ENCODE measurements at regions not wholly inside any gene's neighbourhood (a gene's known extent, or its start where the extent isn't known, plus 50 kb on each side); places are given as distances from the start of the nearest gene placed in this dataset.
"Not testable (repeated sequence)": the region's sequence is repeated elsewhere in the genome, so short reads cannot be mapped to it uniquely, and the experiment has no call there.

GRCh38 chr7:89687211-89687610, 467.1 kb upstream of the STEAP1 start:
- no peak for DNase-seq
- Mint-ChIP-seq H3K27ac (no peak overlapping the region), H3K4me1 (no peaks in the 10 kb centered on the region), H3K27me3 (no peaks in the 10 kb centered on the region), H3K9me3 (peaks cover 3% of the 10 kb centered on the region), H3K4me3 (no peak overlapping the region), H3K36me3 (ENCODE audit: low read depth) (no peaks in the 10 kb centered on the region)
- intact Hi-C loops (cut with micrococcal nuclease) = no loop called here
- ATAC-seq (ENCODE audit: low read depth) = no peak
- TF ChIP-seq, protein P1, sequence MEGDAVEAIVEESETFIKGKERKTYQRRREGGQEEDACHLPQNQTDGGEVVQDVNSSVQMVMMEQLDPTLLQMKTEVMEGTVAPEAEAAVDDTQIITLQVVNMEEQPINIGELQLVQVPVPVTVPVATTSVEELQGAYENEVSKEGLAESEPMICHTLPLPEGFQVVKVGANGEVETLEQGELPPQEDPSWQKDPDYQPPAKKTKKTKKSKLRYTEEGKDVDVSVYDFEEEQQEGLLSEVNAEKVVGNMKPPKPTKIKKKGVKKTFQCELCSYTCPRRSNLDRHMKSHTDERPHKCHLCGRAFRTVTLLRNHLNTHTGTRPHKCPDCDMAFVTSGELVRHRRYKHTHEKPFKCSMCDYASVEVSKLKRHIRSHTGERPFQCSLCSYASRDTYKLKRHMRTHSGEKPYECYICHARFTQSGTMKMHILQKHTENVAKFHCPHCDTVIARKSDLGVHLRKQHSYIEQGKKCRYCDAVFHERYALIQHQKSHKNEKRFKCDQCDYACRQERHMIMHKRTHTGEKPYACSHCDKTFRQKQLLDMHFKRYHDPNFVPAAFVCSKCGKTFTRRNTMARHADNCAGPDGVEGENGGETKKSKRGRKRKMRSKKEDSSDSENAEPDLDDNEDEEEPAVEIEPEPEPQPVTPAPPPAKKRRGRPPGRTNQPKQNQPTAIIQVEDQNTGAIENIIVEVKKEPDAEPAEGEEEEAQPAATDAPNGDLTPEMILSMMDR (IDR thresholded peaks at IDR 0.05) = no peak
- ChIA-PET POLR2A (no interaction called here), CTCF (no interaction called here)

GRCh38 chr7:89695241-89695640, 459.0 kb upstream of the STEAP1 start:
- TF ChIP-seq, protein P1 (IDR thresholded peaks at IDR 0.05) = no peak
- Mint-ChIP-seq H3K9me3 (peaks cover 18% of the 10 kb centered on the region), H3K4me1 (no peaks in the 10 kb centered on the region), H3K27me3 (no peaks in the 10 kb centered on the region), H3K4me3 (no peak overlapping the region), H3K36me3 (ENCODE audit: low read depth) (no peaks in the 10 kb centered on the region), H3K27ac (no peak overlapping the region)
- DNase-seq (no peak), ATAC-seq (ENCODE audit: low read depth) (no peak)
- ChIA-PET CTCF (no interaction called here), POLR2A (no interaction called here)
- intact Hi-C loops (cut with micrococcal nuclease) = no loop called here

GRCh38 chr7:89714131-89714530, 440.1 kb upstream of the STEAP1 start:
- peaks cover 6% of the 10 kb centered on the region for H3K9me3 Mint-ChIP-seq
- H3K27ac Mint-ChIP-seq = no peak overlapping the region
- no peak overlapping the region for H3K4me3 Mint-ChIP-seq
- CTCF ChIA-PET = no interaction called here
- ATAC-seq (ENCODE audit: low read depth) = no peak
- H3K27me3 Mint-ChIP-seq = no peaks in the 10 kb centered on the region
- POLR2A ChIA-PET = no interaction called here
- TF ChIP-seq, protein P1 (IDR thresholded peaks at IDR 0.05) = no peak
- no peaks in the 10 kb centered on the region for H3K4me1 Mint-ChIP-seq
- no peaks in the 10 kb centered on the region for H3K36me3 Mint-ChIP-seq (ENCODE audit: low read depth)
- DNase-seq = no peak
- intact Hi-C loops (cut with micrococcal nuclease) = no loop called here

GRCh38 chr7:89718941-89719340, 435.3 kb upstream of the STEAP1 start:
- H3K36me3 Mint-ChIP-seq (ENCODE audit: low read depth); intact Hi-C loops (cut with micrococcal nuclease); ATAC-seq (ENCODE audit: low read depth); CTCF ChIA-PET; H3K4me1 Mint-ChIP-seq; POLR2A ChIA-PET; DNase-seq; H3K9me3 Mint-ChIP-seq; H3K27ac Mint-ChIP-seq; H3K27me3 Mint-ChIP-seq; H3K4me3 Mint-ChIP-seq: not testable (repeated sequence)

GRCh38 chr7:89728481-89728880, 425.8 kb upstream of the STEAP1 start:
- ChIA-PET POLR2A (no interaction called here), CTCF (no interaction called here)
- H3K27ac Mint-ChIP-seq = no peak overlapping the region
- H3K27me3 Mint-ChIP-seq = no peaks in the 10 kb centered on the region
- H3K36me3 Mint-ChIP-seq (ENCODE audit: low read depth) = no peaks in the 10 kb centered on the region
- intact Hi-C loops (cut with micrococcal nuclease) = no loop called here
- DNase-seq (no peak), ATAC-seq (ENCODE audit: low read depth) (no peak)
- TF ChIP-seq, protein P1 (IDR thresholded peaks at IDR 0.05) = no peak
- no peaks in the 10 kb centered on the region for H3K4me1 Mint-ChIP-seq
- no peaks in the 10 kb centered on the region for H3K9me3 Mint-ChIP-seq
- H3K4me3 Mint-ChIP-seq = no peak overlapping the region

GRCh38 chr7:89731751-89732445, 422.4 kb upstream of the STEAP1 start:
- ATAC-seq (ENCODE audit: low read depth) (no peak), DNase-seq (no peak)
- intact Hi-C loops (cut with micrococcal nuclease) = no loop called here
- POLR2A ChIA-PET = no interaction called here
- TF ChIP-seq, protein P1 (IDR thresholded peaks at IDR 0.05) = no peak
- Mint-ChIP-seq H3K9me3 (peaks cover 4% of the 10 kb centered on the region), H3K27ac (no peak overlapping the region), H3K36me3 (ENCODE audit: low read depth) (no peaks in the 10 kb centered on the region), H3K4me3 (no peak overlapping the region), H3K27me3 (no peaks in the 10 kb centered on the region), H3K4me1 (no peaks in the 10 kb centered on the region)
- CTCF ChIA-PET = no interaction called here
